ENCODE measurements at regions not wholly inside any gene's neighbourhood (a gene's known extent, or its start where the extent isn't known, plus 50 kb on each side); places are given as distances from the start of the nearest gene placed in this dataset.

GRCh38 chr4:161197912-161198311 is 965.9 kb downstream of the FSTL5 start:
- POLR2A ChIA-PET = no interaction called here

More at GRCh38 chr4:161197912-161198311, 965.9 kb downstream of the FSTL5 start:
- Histone ChIP-seq H3K4me3 (replicated peaks in 1 of 3; ENCODE audit: insufficient read depth in 1 of 3, low read depth in 1 of 3, low read length in 3 of 3) (no peak overlapping the region), H3K36me3 (ENCODE audit: control insufficient read depth in 2 of 2, extremely low read depth in 1 of 2, insufficient read depth in 2 of 2, low read length in 2 of 2) (no peaks in the 10 kb centered on the region), H2AFZ (ENCODE audit: low read depth, low read length) (no peak overlapping the region), H3K79me2 (ENCODE audit: control insufficient read depth, insufficient read depth, low read length) (no peaks in the 10 kb centered on the region), H3K27ac (ENCODE audit: insufficient read depth, low read depth, low read length) (no peak overlapping the region), H3K9ac (replicated peaks; ENCODE audit: extremely low read depth, insufficient read depth, low read length) (no peak overlapping the region), H4K20me1 (replicated peaks; ENCODE audit: control insufficient read depth, extremely low read depth, insufficient read depth, low read length) (no peaks in the 10 kb centered on the region), H3K9me1 (replicated peaks; ENCODE audit: control insufficient read depth, extremely low read depth, insufficient read depth, low read length) (no peaks in the 10 kb centered on the region), H3K9me3 (replicated peaks; ENCODE audit: control insufficient read depth, insufficient read depth, low read length) (no peaks in the 10 kb centered on the region), H3K4me1 (ENCODE audit: control insufficient read depth, extremely low read depth, insufficient read depth, low read length) (no peaks in the 10 kb centered on the region), H3K27me3 (ENCODE audit: control insufficient read depth in 2 of 2, insufficient read depth in 2 of 2, low read length in 2 of 2) (no peaks in the 10 kb centered on the region), H3K4me2 (ENCODE audit: insufficient read depth, low read length) (no peak overlapping the region)
- CTCF ChIA-PET = no interaction called here
- FAIRE-seq (no peak), DNase-seq (ENCODE audit: low read depth, low spot score) (no peak)
- no TSS peak for BruUV-seq (replicated peaks)
- intact Hi-C loops (cut with micrococcal nuclease) (no loop called here), dilution Hi-C loops (cut with MboI; ENCODE audit: extremely low pct_ligation_motif_present, low sequenced_read_pairs) (no loop called here)
- no peak for TF ChIP-seq CTCF (IDR thresholded peaks at IDR 0.05; ENCODE audit: extremely low read depth in 1 of 2, insufficient read depth in 1 of 2, low read depth in 1 of 2, low read length in 2 of 2)
- TF ChIP-seq FOS (IDR thresholded peaks at IDR 0.05; ENCODE audit: borderline replicate concordance, insufficient read depth, low read length) = no peak
- no peak for TF ChIP-seq EZH2 (IDR thresholded peaks at IDR 0.05; ENCODE audit: borderline replicate concordance, low read depth, low read length, severe bottlenecking)
- no peak for TF ChIP-seq MYC (IDR thresholded peaks at IDR 0.05; ENCODE audit: low read depth, low read length)
- no peak for TF ChIP-seq MAX (IDR thresholded peaks at IDR 0.05; ENCODE audit: insufficient read depth, insufficient read length)
- TF ChIP-seq POLR2AphosphoS5 (IDR thresholded peaks at IDR 0.05; ENCODE audit: insufficient read depth, low read depth, low read length) = no peak
- no peak for TF ChIP-seq JUN (IDR thresholded peaks at IDR 0.05; ENCODE audit: borderline replicate concordance, insufficient read depth, insufficient read length, low read depth)
- no peak for TF ChIP-seq GATA2 (IDR thresholded peaks at IDR 0.05; ENCODE audit: insufficient read depth, insufficient read length, low read depth, low read length)
- TF ChIP-seq POLR2A (IDR thresholded peaks at IDR 0.05; ENCODE audit: low read depth, low read length) = no peak

Data from endothelial cell of umbilical vein (primary cell).